ENCODE measurements at regions not wholly inside any gene's neighbourhood (a gene's known extent, or its start where the extent isn't known, plus 50 kb on each side); places are given as distances from the start of the nearest gene placed in this dataset.

DNA sequence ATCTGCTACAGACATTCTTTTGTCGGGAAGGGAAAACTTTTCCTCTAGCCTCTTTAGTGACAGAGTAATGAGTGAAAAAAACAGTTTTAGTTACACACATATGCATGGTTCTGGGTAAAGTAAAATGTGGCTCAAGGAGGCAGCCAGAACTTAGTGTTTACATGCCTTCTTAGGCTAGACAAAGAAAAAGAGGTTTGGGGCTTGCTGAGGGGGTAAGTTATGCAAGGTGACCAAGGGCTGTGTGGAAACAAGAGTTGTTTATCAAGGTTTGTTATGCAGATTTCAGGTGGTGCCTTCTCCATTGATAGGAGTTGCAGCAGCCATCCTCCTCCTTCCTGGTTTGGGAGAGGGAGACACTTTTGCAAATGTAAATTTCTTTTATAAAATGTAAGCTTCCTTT lies 66.5 kb upstream of the RAB3GAP2 start:
- TF ChIP-seq, protein P1, sequence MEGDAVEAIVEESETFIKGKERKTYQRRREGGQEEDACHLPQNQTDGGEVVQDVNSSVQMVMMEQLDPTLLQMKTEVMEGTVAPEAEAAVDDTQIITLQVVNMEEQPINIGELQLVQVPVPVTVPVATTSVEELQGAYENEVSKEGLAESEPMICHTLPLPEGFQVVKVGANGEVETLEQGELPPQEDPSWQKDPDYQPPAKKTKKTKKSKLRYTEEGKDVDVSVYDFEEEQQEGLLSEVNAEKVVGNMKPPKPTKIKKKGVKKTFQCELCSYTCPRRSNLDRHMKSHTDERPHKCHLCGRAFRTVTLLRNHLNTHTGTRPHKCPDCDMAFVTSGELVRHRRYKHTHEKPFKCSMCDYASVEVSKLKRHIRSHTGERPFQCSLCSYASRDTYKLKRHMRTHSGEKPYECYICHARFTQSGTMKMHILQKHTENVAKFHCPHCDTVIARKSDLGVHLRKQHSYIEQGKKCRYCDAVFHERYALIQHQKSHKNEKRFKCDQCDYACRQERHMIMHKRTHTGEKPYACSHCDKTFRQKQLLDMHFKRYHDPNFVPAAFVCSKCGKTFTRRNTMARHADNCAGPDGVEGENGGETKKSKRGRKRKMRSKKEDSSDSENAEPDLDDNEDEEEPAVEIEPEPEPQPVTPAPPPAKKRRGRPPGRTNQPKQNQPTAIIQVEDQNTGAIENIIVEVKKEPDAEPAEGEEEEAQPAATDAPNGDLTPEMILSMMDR (IDR thresholded peaks at IDR 0.05; ENCODE audit: borderline replicate concordance, extremely low read depth, low read length, poor library complexity, severe bottlenecking): no peak
- no peak for TF ChIP-seq EZH2 (IDR thresholded peaks at IDR 0.05; ENCODE audit: borderline replicate concordance, low read depth, low read length, severe bottlenecking)
